ENCODE measurements at regions not wholly inside any gene's neighbourhood (a gene's known extent, or its start where the extent isn't known, plus 50 kb on each side); places are given as distances from the start of the nearest gene placed in this dataset.
"Not testable (repeated sequence)": the region's sequence is repeated elsewhere in the genome, so short reads cannot be mapped to it uniquely, and the experiment has no call there.

- no peak overlapping the region for H3K4me3 ChIP-seq (ENCODE audit: control insufficient read depth in 1 of 7, extremely low read depth in 1 of 7, insufficient read depth in 4 of 7, low read depth in 2 of 7, low read length in 6 of 7)
- 80% methylated on average over 19 of the region's 19 CpGs for WGBS (ENCODE audit: insufficient coverage)
- peaks cover 0 to 3% (median 0%) of the 10 kb centered on the region in 5 experiments for H3K9me3 ChIP-seq (ENCODE audit: control extremely low read depth in 1 of 5, control insufficient read depth in 4 of 5, insufficient read depth in 2 of 5, low read depth in 1 of 5, low read length in 4 of 5)
- ChIA-PET CTCF (no interaction called here), POLR2A (no interaction called here)
- no peaks in the 10 kb centered on the region for H3K36me3 ChIP-seq (ENCODE audit: control insufficient read depth in 4 of 4, insufficient read depth in 4 of 4, low read length in 3 of 4)
- DNase-seq: no peak
- no peak overlapping the region for H3K27ac ChIP-seq (ENCODE audit: insufficient read depth in 1 of 2, low read depth in 1 of 2, low read length in 2 of 2, poor library complexity in 1 of 2, severe bottlenecking in 2 of 2)
- peaks cover 0 to 5% (median 0%) of the 10 kb centered on the region in 4 experiments for H3K4me1 ChIP-seq (ENCODE audit: control extremely low read depth in 1 of 4, control insufficient read depth in 4 of 4, insufficient read depth in 4 of 4, low read length in 3 of 4)
- H3K27me3 ChIP-seq (replicated peaks in 2 of 5; ENCODE audit: control insufficient read depth in 4 of 5, insufficient read depth in 5 of 5, low read length in 4 of 5): peaks cover 0 to 3% (median 0%) of the 10 kb centered on the region in 5 experiments
Observed at GRCh38 chr10:131579251-131580071, 267.9 kb upstream of the TCERG1L start.

DNA sequence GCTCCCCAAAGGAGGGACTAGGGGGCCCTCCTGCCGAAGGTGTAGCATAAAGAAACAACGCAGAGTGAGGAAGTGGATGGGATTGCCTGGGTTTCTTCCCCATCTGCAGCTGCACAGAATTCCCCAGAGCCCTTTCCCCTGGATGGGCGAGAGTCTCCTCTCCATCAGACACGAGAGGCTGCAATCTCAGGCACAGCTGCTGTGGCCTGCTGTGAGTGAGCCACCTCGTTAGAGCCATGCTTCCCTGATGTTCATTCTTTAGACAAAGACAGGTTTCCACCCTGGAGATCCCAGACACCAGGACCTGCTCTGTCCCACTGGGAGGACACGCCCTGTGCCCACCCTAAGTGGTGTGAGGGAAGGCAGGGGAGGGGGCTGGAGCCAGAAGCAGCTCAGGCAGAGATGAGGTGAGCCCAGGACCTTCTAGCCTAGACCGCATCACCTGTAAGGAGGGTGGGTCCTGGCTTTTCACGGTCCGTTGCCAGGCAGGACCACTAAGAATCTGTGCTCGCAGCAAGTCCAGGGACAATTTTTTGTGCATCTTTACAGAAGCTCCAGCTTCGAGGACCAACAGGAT lies 268.6 kb upstream of the TCERG1L start:
- CTCF ChIA-PET: no interaction called here
- POLR2A ChIA-PET: no interaction called here
- peaks cover 0 to 5% (median 0%) of the 10 kb centered on the region in 5 experiments for H3K27me3 ChIP-seq (replicated peaks in 2 of 5; ENCODE audit: control insufficient read depth in 4 of 5, insufficient read depth in 5 of 5, low read length in 4 of 5)

DNA sequence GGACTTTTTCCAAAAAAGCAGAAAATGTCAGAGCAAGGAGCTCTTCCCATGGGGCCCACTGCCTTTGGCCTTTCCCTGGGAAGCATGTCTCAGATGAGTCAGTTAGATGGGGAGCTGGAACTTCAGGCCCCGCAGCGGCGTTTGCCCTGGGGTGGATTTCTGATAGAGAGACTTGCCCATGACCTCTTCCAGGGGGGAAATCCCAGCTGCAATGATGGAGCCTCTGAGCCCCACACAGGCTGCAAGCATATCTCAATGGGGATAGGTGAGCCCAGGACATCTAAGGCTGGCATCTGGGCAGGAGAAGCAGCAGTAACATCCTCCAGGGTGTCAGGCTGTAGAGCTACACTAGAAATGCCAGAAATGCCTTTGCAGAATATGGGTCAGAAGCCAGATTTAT lies 269.2 kb upstream of the TCERG1L start:
- no peaks in the 10 kb centered on the region for H3K36me3 ChIP-seq (ENCODE audit: control insufficient read depth in 4 of 4, insufficient read depth in 4 of 4, low read length in 3 of 4)
- ChIA-PET CTCF (no interaction called here), POLR2A (no interaction called here)
- no peaks in the 10 kb centered on the region for H3K9me3 ChIP-seq (ENCODE audit: control extremely low read depth in 1 of 5, control insufficient read depth in 4 of 5, insufficient read depth in 2 of 5, low read depth in 1 of 5, low read length in 4 of 5)
- H3K27me3 ChIP-seq (replicated peaks in 2 of 5; ENCODE audit: control insufficient read depth in 4 of 5, insufficient read depth in 5 of 5, low read length in 4 of 5): peaks cover 0 to 5% (median 0%) of the 10 kb centered on the region in 5 experiments
- peaks cover 0 to 5% (median 0%) of the 10 kb centered on the region in 4 experiments for H3K4me1 ChIP-seq (ENCODE audit: control extremely low read depth in 1 of 4, control insufficient read depth in 4 of 4, insufficient read depth in 4 of 4, low read length in 3 of 4)
- no peak overlapping the region for H3K27ac ChIP-seq (ENCODE audit: insufficient read depth in 1 of 2, low read depth in 1 of 2, low read length in 2 of 2, poor library complexity in 1 of 2, severe bottlenecking in 2 of 2)
- DNase-seq: no peak
- H3K4me3 ChIP-seq (ENCODE audit: control insufficient read depth in 1 of 7, extremely low read depth in 1 of 7, insufficient read depth in 4 of 7, low read depth in 2 of 7, low read length in 6 of 7): no peak overlapping the region
- WGBS (ENCODE audit: insufficient coverage): 79% methylated on average over 3 of the region's 3 CpGs

More for the DNA sequence above, 268.6 kb upstream of the TCERG1L start:
- Histone ChIP-seq H3K36me3 (ENCODE audit: control insufficient read depth in 4 of 4, insufficient read depth in 4 of 4, low read length in 3 of 4) (no peaks in the 10 kb centered on the region), H3K27ac (ENCODE audit: insufficient read depth in 1 of 2, low read depth in 1 of 2, low read length in 2 of 2, poor library complexity in 1 of 2, severe bottlenecking in 2 of 2) (no peak overlapping the region), H3K9me3 (ENCODE audit: control extremely low read depth in 1 of 5, control insufficient read depth in 4 of 5, insufficient read depth in 2 of 5, low read depth in 1 of 5, low read length in 4 of 5) (no peaks in the 10 kb centered on the region), H3K4me3 (ENCODE audit: control insufficient read depth in 1 of 7, extremely low read depth in 1 of 7, insufficient read depth in 4 of 7, low read depth in 2 of 7, low read length in 6 of 7) (no peak overlapping the region), H3K4me1 (ENCODE audit: control extremely low read depth in 1 of 4, control insufficient read depth in 4 of 4, insufficient read depth in 4 of 4, low read length in 3 of 4) (peaks cover 0 to 5% (median 0%) of the 10 kb centered on the region in 4 experiments)
- no peak for DNase-seq
- 84% methylated on average over 10 of the region's 11 CpGs for WGBS (ENCODE audit: insufficient coverage)

GRCh38 chr10:131581547-131581946 lies 270.0 kb upstream of the TCERG1L start:
- WGBS (ENCODE audit: insufficient coverage): 93% methylated on average over 7 of the region's 7 CpGs
- H3K27me3 ChIP-seq (replicated peaks in 2 of 5; ENCODE audit: control insufficient read depth in 4 of 5, insufficient read depth in 5 of 5, low read length in 4 of 5); POLR2A ChIA-PET; H3K36me3 ChIP-seq (ENCODE audit: control insufficient read depth in 4 of 4, insufficient read depth in 4 of 4, low read length in 3 of 4); DNase-seq; H3K4me1 ChIP-seq (ENCODE audit: control extremely low read depth in 1 of 4, control insufficient read depth in 4 of 4, insufficient read depth in 4 of 4, low read length in 3 of 4); H3K4me3 ChIP-seq (ENCODE audit: control insufficient read depth in 1 of 7, extremely low read depth in 1 of 7, insufficient read depth in 4 of 7, low read depth in 2 of 7, low read length in 6 of 7); CTCF ChIA-PET; H3K27ac ChIP-seq (ENCODE audit: insufficient read depth in 1 of 2, low read depth in 1 of 2, low read length in 2 of 2, poor library complexity in 1 of 2, severe bottlenecking in 2 of 2); H3K9me3 ChIP-seq (ENCODE audit: control extremely low read depth in 1 of 5, control insufficient read depth in 4 of 5, insufficient read depth in 2 of 5, low read depth in 1 of 5, low read length in 4 of 5): not testable (repeated sequence)

DNA sequence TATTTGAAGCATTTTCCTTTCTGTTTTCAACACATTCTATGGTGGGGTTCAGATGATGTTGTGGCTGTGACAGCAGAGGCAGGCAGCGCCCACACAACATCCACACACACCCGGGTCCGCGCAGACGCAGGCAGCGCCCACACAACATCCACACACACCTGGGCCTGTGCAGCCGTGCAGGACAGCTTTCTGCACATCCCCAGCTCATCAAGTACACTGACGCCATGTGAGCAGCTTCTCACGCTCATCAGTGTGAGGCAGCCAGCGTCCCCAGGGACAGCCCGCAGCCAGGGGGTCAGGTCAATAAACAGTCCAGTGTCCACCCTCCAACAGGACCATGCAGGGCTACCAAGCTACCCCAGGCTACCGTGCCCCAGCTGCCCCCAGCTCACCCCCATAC lies 272.8 kb upstream of the TCERG1L start:
- WGBS (ENCODE audit: insufficient coverage): 65% methylated on average over 10 of the region's 12 CpGs
- POLR2A ChIA-PET: no interaction called here

DNA sequence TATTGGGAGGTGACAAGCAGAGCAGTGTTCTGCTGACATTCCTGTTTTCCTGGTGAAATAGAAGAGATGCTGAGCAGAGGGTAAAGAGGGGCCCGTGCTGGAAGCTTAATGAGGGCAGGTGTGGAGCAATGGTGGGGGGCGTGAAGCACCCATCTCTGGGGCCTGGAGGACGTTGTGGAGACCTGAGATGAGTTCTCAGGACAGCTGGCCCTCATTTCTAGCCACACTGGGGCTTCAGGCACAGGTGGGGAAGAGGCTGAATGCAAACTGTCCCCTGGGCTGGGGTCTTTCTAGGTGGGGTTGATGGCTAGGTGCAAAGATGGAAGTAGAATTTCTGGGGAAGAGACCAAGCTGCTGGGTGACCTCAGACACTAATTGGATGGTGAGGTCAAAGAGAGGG lies 274.2 kb upstream of the TCERG1L start:
- CTCF ChIA-PET: interaction anchor here (1.4 kb wide), 1 partner anchor 184 kb away, joined by 3 read pairs; no protein-coding TSS in a partner anchor
- Histone ChIP-seq H3K27ac (ENCODE audit: insufficient read depth in 1 of 2, low read depth in 1 of 2, low read length in 2 of 2, poor library complexity in 1 of 2, severe bottlenecking in 2 of 2) (no peak overlapping the region), H3K4me1 (ENCODE audit: control extremely low read depth in 1 of 4, control insufficient read depth in 4 of 4, insufficient read depth in 4 of 4, low read length in 3 of 4) (no peaks in the 10 kb centered on the region), H3K36me3 (ENCODE audit: control insufficient read depth in 4 of 4, insufficient read depth in 4 of 4, low read length in 3 of 4) (no peaks in the 10 kb centered on the region), H3K27me3 (replicated peaks in 2 of 5; ENCODE audit: control insufficient read depth in 4 of 5, insufficient read depth in 5 of 5, low read length in 4 of 5) (peaks cover 0 to 7% (median 0%) of the 10 kb centered on the region in 5 experiments), H3K9me3 (ENCODE audit: control extremely low read depth in 1 of 5, control insufficient read depth in 4 of 5, insufficient read depth in 2 of 5, low read depth in 1 of 5, low read length in 4 of 5) (peaks cover 0 to 7% (median 0%) of the 10 kb centered on the region in 5 experiments), H3K4me3 (ENCODE audit: control insufficient read depth in 1 of 7, extremely low read depth in 1 of 7, insufficient read depth in 4 of 7, low read depth in 2 of 7, low read length in 6 of 7) (no peak overlapping the region)
- 67% methylated on average over 3 of the region's 3 CpGs for WGBS (ENCODE audit: insufficient coverage)
- DNase-seq: no peak
- POLR2A ChIA-PET: no interaction called here

More for the DNA sequence above, 272.8 kb upstream of the TCERG1L start:
- no peaks in the 10 kb centered on the region for H3K36me3 ChIP-seq (ENCODE audit: control insufficient read depth in 4 of 4, insufficient read depth in 4 of 4, low read length in 3 of 4)
- no peak for DNase-seq
- H3K4me1 ChIP-seq (ENCODE audit: control extremely low read depth in 1 of 4, control insufficient read depth in 4 of 4, insufficient read depth in 4 of 4, low read length in 3 of 4): no peaks in the 10 kb centered on the region
- no peak overlapping the region for H3K27ac ChIP-seq (ENCODE audit: insufficient read depth in 1 of 2, low read depth in 1 of 2, low read length in 2 of 2, poor library complexity in 1 of 2, severe bottlenecking in 2 of 2)
- H3K4me3 ChIP-seq (ENCODE audit: control insufficient read depth in 1 of 7, extremely low read depth in 1 of 7, insufficient read depth in 4 of 7, low read depth in 2 of 7, low read length in 6 of 7): no peak overlapping the region
- CTCF ChIA-PET: no interaction called here
- peaks cover 0 to 7% (median 0%) of the 10 kb centered on the region in 5 experiments for H3K9me3 ChIP-seq (ENCODE audit: control extremely low read depth in 1 of 5, control insufficient read depth in 4 of 5, insufficient read depth in 2 of 5, low read depth in 1 of 5, low read length in 4 of 5)
- H3K27me3 ChIP-seq (replicated peaks in 2 of 5; ENCODE audit: control insufficient read depth in 4 of 5, insufficient read depth in 5 of 5, low read length in 4 of 5): peaks cover 0 to 7% (median 0%) of the 10 kb centered on the region in 5 experiments

DNA sequence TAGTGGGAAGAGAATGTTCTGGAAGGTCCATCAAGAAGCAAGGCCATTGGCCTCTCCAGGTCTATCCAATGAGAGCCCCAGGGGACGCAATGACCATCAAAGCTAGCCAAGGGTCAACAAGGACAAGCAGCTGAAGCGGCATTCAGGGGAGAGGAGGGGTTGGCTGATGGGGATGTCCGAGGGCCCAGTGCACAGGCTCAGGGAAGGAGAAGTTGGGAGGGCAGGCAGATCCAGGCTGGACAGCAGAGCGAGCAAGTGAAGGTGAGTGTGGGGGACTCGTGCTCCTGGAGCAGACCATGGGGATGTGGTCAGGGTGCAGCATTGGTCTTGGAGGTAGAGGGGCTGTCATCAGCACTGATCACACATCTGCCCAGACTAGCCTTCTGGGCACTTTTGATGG lies 275.4 kb upstream of the TCERG1L start:
- Histone ChIP-seq H3K27ac (ENCODE audit: insufficient read depth in 1 of 2, low read depth in 1 of 2, low read length in 2 of 2, poor library complexity in 1 of 2, severe bottlenecking in 2 of 2) (no peak overlapping the region), H3K4me3 (ENCODE audit: control insufficient read depth in 1 of 7, extremely low read depth in 1 of 7, insufficient read depth in 4 of 7, low read depth in 2 of 7, low read length in 6 of 7) (no peak overlapping the region), H3K36me3 (ENCODE audit: control insufficient read depth in 4 of 4, insufficient read depth in 4 of 4, low read length in 3 of 4) (no peaks in the 10 kb centered on the region), H3K9me3 (ENCODE audit: control extremely low read depth in 1 of 5, control insufficient read depth in 4 of 5, insufficient read depth in 2 of 5, low read depth in 1 of 5, low read length in 4 of 5) (peaks cover 0 to 7% (median 0%) of the 10 kb centered on the region in 5 experiments), H3K4me1 (ENCODE audit: control extremely low read depth in 1 of 4, control insufficient read depth in 4 of 4, insufficient read depth in 4 of 4, low read length in 3 of 4) (peaks cover 0 to 2% (median 0%) of the 10 kb centered on the region in 4 experiments), H3K27me3 (replicated peaks in 2 of 5; ENCODE audit: control insufficient read depth in 4 of 5, insufficient read depth in 5 of 5, low read length in 4 of 5) (peaks cover 0 to 7% (median 0%) of the 10 kb centered on the region in 5 experiments)
- 73% methylated on average over 5 of the region's 5 CpGs for WGBS (ENCODE audit: insufficient coverage)
- DNase-seq: no peak
- ChIA-PET CTCF (interaction anchor here (1.4 kb wide), 1 partner anchor 183 kb away, joined by 3 read pairs; no protein-coding TSS in a partner anchor), POLR2A (no interaction called here)

All from common myeloid progenitor, CD34-positive (primary cell).